ENCODE measurements at regions not wholly inside any gene's neighbourhood (a gene's known extent, or its start where the extent isn't known, plus 50 kb on each side); places are given as distances from the start of the nearest gene placed in this dataset.

DNA sequence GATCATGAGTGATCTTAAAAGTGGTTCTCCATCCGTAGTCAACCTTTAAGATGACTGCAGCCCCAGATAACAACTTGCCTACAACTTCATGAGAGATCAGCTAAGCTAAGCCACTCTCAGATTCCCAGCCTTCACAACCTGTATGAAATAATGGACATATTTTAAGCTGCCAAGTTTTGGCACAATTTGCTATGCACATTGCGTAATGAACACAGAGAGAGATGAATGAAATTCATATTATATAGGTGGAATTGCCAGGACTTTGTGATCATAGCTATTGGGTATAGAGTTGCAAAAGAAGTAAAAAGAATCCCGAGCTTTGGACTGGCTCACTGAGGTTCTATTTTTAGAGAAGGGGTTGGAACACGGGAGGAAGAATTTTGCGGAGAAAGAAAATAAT is 59.1 kb upstream of the EGLN3 start:
- Mint-ChIP-seq H3K4me3 (no peak overlapping the region), H3K27me3 (peaks cover 4% of the 10 kb centered on the region), H3K27ac (no peak overlapping the region), H3K4me1 (peaks cover 11% of the 10 kb centered on the region), H3K9me3 (ENCODE audit: insufficient read depth) (no peaks in the 10 kb centered on the region)
- no peak overlapping the region for H3K9ac ChIP-seq (ENCODE audit: low read length)
- H4K20me1 ChIP-seq (ENCODE audit: control insufficient read depth, insufficient read depth, low read length, poor library complexity, severe bottlenecking) = no peaks in the 10 kb centered on the region
- POLR2A ChIA-PET = no interaction called here
- CTCF ChIA-PET = no interaction called here
- no peaks in the 10 kb centered on the region for H3K36me3 ChIP-seq (replicated peaks in 1 of 2; ENCODE audit: control extremely low read depth in 1 of 2, control insufficient read depth in 1 of 2, extremely low read depth in 1 of 2, insufficient read depth in 2 of 2, low read length in 1 of 2)
- TF ChIP-seq EZH2 (IDR thresholded peaks at IDR 0.05; ENCODE audit: borderline replicate concordance, insufficient read depth, low read depth, low read length, poor library complexity, severe bottlenecking) = no peak
- TF ChIP-seq, protein P1, sequence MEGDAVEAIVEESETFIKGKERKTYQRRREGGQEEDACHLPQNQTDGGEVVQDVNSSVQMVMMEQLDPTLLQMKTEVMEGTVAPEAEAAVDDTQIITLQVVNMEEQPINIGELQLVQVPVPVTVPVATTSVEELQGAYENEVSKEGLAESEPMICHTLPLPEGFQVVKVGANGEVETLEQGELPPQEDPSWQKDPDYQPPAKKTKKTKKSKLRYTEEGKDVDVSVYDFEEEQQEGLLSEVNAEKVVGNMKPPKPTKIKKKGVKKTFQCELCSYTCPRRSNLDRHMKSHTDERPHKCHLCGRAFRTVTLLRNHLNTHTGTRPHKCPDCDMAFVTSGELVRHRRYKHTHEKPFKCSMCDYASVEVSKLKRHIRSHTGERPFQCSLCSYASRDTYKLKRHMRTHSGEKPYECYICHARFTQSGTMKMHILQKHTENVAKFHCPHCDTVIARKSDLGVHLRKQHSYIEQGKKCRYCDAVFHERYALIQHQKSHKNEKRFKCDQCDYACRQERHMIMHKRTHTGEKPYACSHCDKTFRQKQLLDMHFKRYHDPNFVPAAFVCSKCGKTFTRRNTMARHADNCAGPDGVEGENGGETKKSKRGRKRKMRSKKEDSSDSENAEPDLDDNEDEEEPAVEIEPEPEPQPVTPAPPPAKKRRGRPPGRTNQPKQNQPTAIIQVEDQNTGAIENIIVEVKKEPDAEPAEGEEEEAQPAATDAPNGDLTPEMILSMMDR (IDR thresholded peaks at IDR 0.05) = no peak
- no peaks in the 10 kb centered on the region for H3K27me3 ChIP-seq (replicated peaks in 1 of 4; ENCODE audit: control extremely low read depth in 1 of 4, control insufficient read depth in 3 of 4, insufficient read depth in 4 of 4, low read length in 3 of 4)
- no peak overlapping the region for H2AFZ ChIP-seq (ENCODE audit: insufficient read depth, low read depth, low read length, poor library complexity, severe bottlenecking)
- intact Hi-C loops (cut with micrococcal nuclease) = no loop called here
- DNase-seq (no peak), ATAC-seq (ENCODE audit: low read depth) (no peak)
- no peaks in the 10 kb centered on the region for H3K9me3 ChIP-seq (ENCODE audit: control extremely low read depth in 1 of 3, control insufficient read depth in 2 of 3, insufficient read depth in 1 of 3, low read length in 2 of 3)
- H3K79me2 ChIP-seq (ENCODE audit: control insufficient read depth, insufficient read depth, low read length) = no peaks in the 10 kb centered on the region
- H3K4me1 ChIP-seq (ENCODE audit: control insufficient read depth in 2 of 2, insufficient read depth in 2 of 2, low read length in 2 of 2) = peaks cover 12 to 15% of the 10 kb centered on the region in 2 donors
- WGBS (ENCODE audit: insufficient coverage) = 98% methylated on average over 4 of the region's 5 CpGs
- no peak overlapping the region for H3K27ac ChIP-seq (ENCODE audit: low read length in 2 of 2)
- H3K4me2 ChIP-seq (replicated peaks; ENCODE audit: low read depth, low read length, poor library complexity, severe bottlenecking) = no peak overlapping the region
- no peak overlapping the region for H3K4me3 ChIP-seq (ENCODE audit: control extremely low read depth in 1 of 5, extremely low read depth in 1 of 5, insufficient read depth in 1 of 5, low read depth in 2 of 5, low read length in 4 of 5)

DNA sequence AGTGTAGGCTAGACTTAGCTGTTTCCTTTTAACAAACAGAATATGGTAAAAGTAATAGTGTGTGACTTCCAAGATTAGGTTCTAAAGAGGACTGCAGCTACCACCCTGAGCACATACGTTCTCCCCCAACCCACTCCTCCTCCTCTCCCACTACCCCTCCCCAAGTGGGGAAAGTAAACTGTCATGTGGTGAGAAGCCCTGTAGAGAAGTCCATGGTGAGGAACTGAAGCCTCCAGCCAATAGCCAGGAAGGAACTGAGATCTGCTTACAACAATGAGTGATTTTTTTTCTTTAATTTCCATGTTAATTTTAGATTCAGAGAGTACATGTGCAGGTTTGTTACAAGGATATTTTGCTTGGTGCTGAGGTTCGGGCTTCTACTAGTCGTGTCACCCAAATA is 57.0 kb upstream of the EGLN3 start:
- no peaks in the 10 kb centered on the region for H3K9me3 ChIP-seq (ENCODE audit: control extremely low read depth in 1 of 3, control insufficient read depth in 2 of 3, insufficient read depth in 1 of 3, low read length in 2 of 3)
- Mint-ChIP-seq H3K9me3 (ENCODE audit: insufficient read depth) (no peaks in the 10 kb centered on the region), H3K27ac (no peak overlapping the region), H3K4me1 (no peaks in the 10 kb centered on the region), H3K27me3 (peaks cover 4% of the 10 kb centered on the region), H3K4me3 (no peak overlapping the region)
- no CpG with 5 or more reads among the region's 3 CpGs for WGBS (ENCODE audit: insufficient coverage)
- H3K9ac ChIP-seq (ENCODE audit: low read length) = no peak overlapping the region
- DNase-seq = no peak
- no peak overlapping the region for H3K27ac ChIP-seq (ENCODE audit: low read length in 2 of 2)
- no peak for TF ChIP-seq EZH2 (IDR thresholded peaks at IDR 0.05; ENCODE audit: borderline replicate concordance, insufficient read depth, low read depth, low read length, poor library complexity, severe bottlenecking)
- TF ChIP-seq, protein P1 (IDR thresholded peaks at IDR 0.05) = no peak
- ATAC-seq (ENCODE audit: low read depth) = no peak
- no peak overlapping the region for H3K4me2 ChIP-seq (replicated peaks; ENCODE audit: low read depth, low read length, poor library complexity, severe bottlenecking)
- ChIA-PET CTCF (no interaction called here), POLR2A (no interaction called here)
- H3K27me3 ChIP-seq (replicated peaks in 1 of 4; ENCODE audit: control extremely low read depth in 1 of 4, control insufficient read depth in 3 of 4, insufficient read depth in 4 of 4, low read length in 3 of 4) = no peaks in the 10 kb centered on the region
- intact Hi-C loops (cut with micrococcal nuclease) = no loop called here
- H3K36me3 ChIP-seq (replicated peaks in 1 of 2; ENCODE audit: control extremely low read depth in 1 of 2, control insufficient read depth in 1 of 2, extremely low read depth in 1 of 2, insufficient read depth in 2 of 2, low read length in 1 of 2) = no peaks in the 10 kb centered on the region
- H3K4me1 ChIP-seq (ENCODE audit: control insufficient read depth in 2 of 2, insufficient read depth in 2 of 2, low read length in 2 of 2) = peaks cover 0 to 2% of the 10 kb centered on the region in 2 donors
- H3K79me2 ChIP-seq (ENCODE audit: control insufficient read depth, insufficient read depth, low read length) = no peaks in the 10 kb centered on the region
- no peak overlapping the region for H3K4me3 ChIP-seq (ENCODE audit: control extremely low read depth in 1 of 5, extremely low read depth in 1 of 5, insufficient read depth in 1 of 5, low read depth in 2 of 5, low read length in 4 of 5)
- no peaks in the 10 kb centered on the region for H4K20me1 ChIP-seq (ENCODE audit: control insufficient read depth, insufficient read depth, low read length, poor library complexity, severe bottlenecking)
- no peak overlapping the region for H2AFZ ChIP-seq (ENCODE audit: insufficient read depth, low read depth, low read length, poor library complexity, severe bottlenecking)
